RCC 7860 (cell line): ENCODE measurements at regions not wholly inside any gene's neighbourhood (a gene's known extent, or its start where the extent isn't known, plus 50 kb on each side); places are given as distances from the start of the nearest gene placed in this dataset.

ENCODE experiments used
- DNase-seq: peaks from one replicate; pipeline ENCODE4 v3.0.0-alpha.2; 2015; ENCODE audit warnings: low spot score
- FAIRE-seq: peaks from 2 replicates; lab custom pipeline; 2012; peaks lifted over from hg19 to GRCh38; lab: Jason Lieb, UNC

- FAIRE-seq (no peak), DNase-seq (no peak)
Measured at GRCh38 chr16:17696616-17697015, 225.9 kb upstream of the XYLT1 start.

- DNase-seq (no peak), FAIRE-seq (no peak)
Measured at GRCh38 chr16:17692484-17692883, 221.7 kb upstream of the XYLT1 start.

GRCh38 chr16:17691899-17692176 is 221.1 kb upstream of the XYLT1 start:
- no peak for FAIRE-seq
- DNase-seq, result no peak

GRCh38 chr16:17691106-17691898 is 220.5 kb upstream of the XYLT1 start:
- FAIRE-seq, result no peak

GRCh38 chr16:17685447-17685846 is 214.7 kb upstream of the XYLT1 start:
- no peak for DNase-seq
- no peak for FAIRE-seq

More at GRCh38 chr16:17691106-17691898, 220.5 kb upstream of the XYLT1 start:
- no peak for DNase-seq

GRCh38 chr16:17683281-17683680 is 212.5 kb upstream of the XYLT1 start:
- DNase-seq (no peak), FAIRE-seq (no peak)

GRCh38 chr16:17676171-17676570 is 205.4 kb upstream of the XYLT1 start:
- FAIRE-seq (no peak), DNase-seq (no peak)

GRCh38 chr16:17668386-17668785 is 197.6 kb upstream of the XYLT1 start:
- FAIRE-seq, result no peak
- DNase-seq, result no peak

GRCh38 chr16:17666293-17666692 is 195.5 kb upstream of the XYLT1 start:
- no peak for FAIRE-seq
- no peak for DNase-seq

GRCh38 chr16:17658881-17659280 is 188.1 kb upstream of the XYLT1 start:
- DNase-seq, result no peak
- no peak for FAIRE-seq

- DNase-seq (no peak), FAIRE-seq (no peak)
Measured at GRCh38 chr16:17657045-17657444, 186.3 kb upstream of the XYLT1 start.

- no peak for DNase-seq
- FAIRE-seq, result no peak
Measured at GRCh38 chr16:17654571-17654970, 183.8 kb upstream of the XYLT1 start.

- no peak for DNase-seq
- FAIRE-seq, result no peak
Measured at GRCh38 chr16:17654142-17654541, 183.4 kb upstream of the XYLT1 start.

- DNase-seq, result no peak
Measured at GRCh38 chr16:17647879-17648872, 177.4 kb upstream of the XYLT1 start.

GRCh38 chr16:17643935-17644334 is 173.2 kb upstream of the XYLT1 start:
- no peak for DNase-seq
- no peak for FAIRE-seq

More at GRCh38 chr16:17647879-17648872, 177.4 kb upstream of the XYLT1 start:
- no peak for FAIRE-seq

- FAIRE-seq, result no peak
- no peak for DNase-seq
Measured at GRCh38 chr16:17641990-17642389, 171.2 kb upstream of the XYLT1 start.

GRCh38 chr16:17638134-17638533 is 167.4 kb upstream of the XYLT1 start:
- DNase-seq (no peak), FAIRE-seq (no peak)

GRCh38 chr16:17635183-17635582 is 164.4 kb upstream of the XYLT1 start:
- DNase-seq, result no peak
- no peak for FAIRE-seq

- DNase-seq (no peak), FAIRE-seq (no peak)
Measured at GRCh38 chr16:17633181-17633951, 162.6 kb upstream of the XYLT1 start.

- no peak for FAIRE-seq
- no peak for DNase-seq
Measured at GRCh38 chr16:17632667-17633066, 161.9 kb upstream of the XYLT1 start.

- FAIRE-seq (no peak), DNase-seq (no peak)
Measured at GRCh38 chr16:17629936-17630335, 159.2 kb upstream of the XYLT1 start.
